ENCODE measurements at regions not wholly inside any gene's neighbourhood (a gene's known extent, or its start where the extent isn't known, plus 50 kb on each side); places are given as distances from the start of the nearest gene placed in this dataset.

- TF ChIP-seq, protein P1, sequence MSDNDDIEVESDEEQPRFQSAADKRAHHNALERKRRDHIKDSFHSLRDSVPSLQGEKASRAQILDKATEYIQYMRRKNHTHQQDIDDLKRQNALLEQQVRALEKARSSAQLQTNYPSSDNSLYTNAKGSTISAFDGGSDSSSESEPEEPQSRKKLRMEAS (IDR thresholded peaks at IDR 0.05): no peak
- no peak for TF ChIP-seq TEAD4 (IDR thresholded peaks at IDR 0.05)
- no peak for TF ChIP-seq ZBTB7A (IDR thresholded peaks at IDR 0.05; ENCODE audit: low read depth)
- no peak for TF ChIP-seq RAD21 (IDR thresholded peaks at IDR 0.05; ENCODE audit: low read depth)
- no peak for TF ChIP-seq EGR1 (IDR thresholded peaks at IDR 0.05)
- no peak for TF ChIP-seq TAF1 (IDR thresholded peaks at IDR 0.05; ENCODE audit: low read depth)
- no peak for TF ChIP-seq EP300 (IDR thresholded peaks at IDR 0.05; ENCODE audit: borderline replicate concordance)
- no peak for TF ChIP-seq USF1 (IDR thresholded peaks at IDR 0.05)
- no peak for TF ChIP-seq REST (IDR thresholded peaks at IDR 0.05; ENCODE audit: low read depth)
- TF ChIP-seq CREB1 (IDR thresholded peaks at IDR 0.05; ENCODE audit: low read depth): no peak
- TF ChIP-seq TCF12 (IDR thresholded peaks at IDR 0.05; ENCODE audit: low read depth): no peak
- no peak for TF ChIP-seq CEBPB (IDR thresholded peaks at IDR 0.05)
- TF ChIP-seq FOXM1 (IDR thresholded peaks at IDR 0.05; ENCODE audit: borderline replicate concordance, low read depth): no peak
- no peak for TF ChIP-seq YY1 (IDR thresholded peaks at IDR 0.05; ENCODE audit: low read depth)
These were observed 82.0 kb upstream of the PTGFR start for GRCh38 chr1:78408810-78409209.
